ENCODE measurements at regions not wholly inside any gene's neighbourhood (a gene's known extent, or its start where the extent isn't known, plus 50 kb on each side); places are given as distances from the start of the nearest gene placed in this dataset.

GRCh38 chr12:90407841-90408240, 547.1 kb downstream of the CCER1 start:
- no peak for TF ChIP-seq CTCF (IDR thresholded peaks at IDR 0.05)
- no peak for TF ChIP-seq POLR2A (IDR thresholded peaks at IDR 0.05)

Measured in vagina (tissue), 2 donors.